ENCODE measurements at regions not wholly inside any gene's neighbourhood (a gene's known extent, or its start where the extent isn't known, plus 50 kb on each side); places are given as distances from the start of the nearest gene placed in this dataset.

DNA sequence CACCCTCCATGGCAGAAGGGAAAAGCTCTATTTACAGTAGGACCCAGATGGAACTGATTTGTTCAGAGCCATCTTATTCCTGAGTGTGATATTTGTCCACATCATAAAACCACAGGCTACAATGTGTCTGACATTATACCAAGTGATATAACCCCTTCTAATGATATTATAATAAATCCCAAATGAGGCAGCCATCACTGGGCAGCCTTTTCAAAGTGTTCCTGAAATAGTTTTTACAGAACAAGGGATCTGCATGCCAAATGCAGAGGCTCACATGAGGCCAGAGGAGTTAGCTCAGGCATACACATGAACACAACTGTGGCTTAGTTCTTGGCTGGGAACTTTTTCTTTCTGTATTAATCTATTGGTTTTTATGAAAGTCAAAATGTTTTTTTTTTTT, 207.7 kb downstream of the MAFB start:
- TF ChIP-seq, protein P1, sequence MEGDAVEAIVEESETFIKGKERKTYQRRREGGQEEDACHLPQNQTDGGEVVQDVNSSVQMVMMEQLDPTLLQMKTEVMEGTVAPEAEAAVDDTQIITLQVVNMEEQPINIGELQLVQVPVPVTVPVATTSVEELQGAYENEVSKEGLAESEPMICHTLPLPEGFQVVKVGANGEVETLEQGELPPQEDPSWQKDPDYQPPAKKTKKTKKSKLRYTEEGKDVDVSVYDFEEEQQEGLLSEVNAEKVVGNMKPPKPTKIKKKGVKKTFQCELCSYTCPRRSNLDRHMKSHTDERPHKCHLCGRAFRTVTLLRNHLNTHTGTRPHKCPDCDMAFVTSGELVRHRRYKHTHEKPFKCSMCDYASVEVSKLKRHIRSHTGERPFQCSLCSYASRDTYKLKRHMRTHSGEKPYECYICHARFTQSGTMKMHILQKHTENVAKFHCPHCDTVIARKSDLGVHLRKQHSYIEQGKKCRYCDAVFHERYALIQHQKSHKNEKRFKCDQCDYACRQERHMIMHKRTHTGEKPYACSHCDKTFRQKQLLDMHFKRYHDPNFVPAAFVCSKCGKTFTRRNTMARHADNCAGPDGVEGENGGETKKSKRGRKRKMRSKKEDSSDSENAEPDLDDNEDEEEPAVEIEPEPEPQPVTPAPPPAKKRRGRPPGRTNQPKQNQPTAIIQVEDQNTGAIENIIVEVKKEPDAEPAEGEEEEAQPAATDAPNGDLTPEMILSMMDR (IDR thresholded peaks at IDR 0.05; ENCODE audit: low read depth, low read length, poor library complexity, severe bottlenecking): no peak
- TF ChIP-seq EZH2phosphoT487 (IDR thresholded peaks at IDR 0.05; ENCODE audit: borderline replicate concordance, low read length): no peak

All from DOHH2 (cell line).